ENCODE measurements at regions not wholly inside any gene's neighbourhood (a gene's known extent, or its start where the extent isn't known, plus 50 kb on each side); places are given as distances from the start of the nearest gene placed in this dataset.

GRCh38 chr9:86508208-86508903 lies 154.1 kb upstream of the TUT7 start:
- no peak for DNase-seq
- no peak for TF ChIP-seq CTCF (IDR thresholded peaks at IDR 0.05)
- Mint-ChIP-seq H3K9me3 (no peaks in the 10 kb centered on the region), H3K27me3 (peaks cover 2% of the 10 kb centered on the region), H3K4me1 (no peaks in the 10 kb centered on the region), H3K36me3 (ENCODE audit: low read depth) (no peaks in the 10 kb centered on the region), H3K4me3 (no peak overlapping the region), H3K27ac (no peak overlapping the region)
- ChIA-PET POLR2A (no interaction called here), CTCF (no interaction called here)
- no peak for ATAC-seq (ENCODE audit: low read depth)
- intact Hi-C loops (cut with micrococcal nuclease) = no loop called here

GRCh38 chr9:86507212-86507630 lies 153.0 kb upstream of the TUT7 start:
- Mint-ChIP-seq H3K27ac (no peak overlapping the region), H3K4me3 (no peak overlapping the region), H3K4me1 (no peaks in the 10 kb centered on the region), H3K27me3 (peaks cover 5% of the 10 kb centered on the region), H3K36me3 (ENCODE audit: low read depth) (no peaks in the 10 kb centered on the region), H3K9me3 (peaks cover 3% of the 10 kb centered on the region)
- intact Hi-C loops (cut with micrococcal nuclease) = no loop called here
- no peak for DNase-seq
- no peak for ATAC-seq (ENCODE audit: low read depth)
- ChIA-PET CTCF (no interaction called here), POLR2A (no interaction called here)
- TF ChIP-seq CTCF (IDR thresholded peaks at IDR 0.05) = no peak

DNA sequence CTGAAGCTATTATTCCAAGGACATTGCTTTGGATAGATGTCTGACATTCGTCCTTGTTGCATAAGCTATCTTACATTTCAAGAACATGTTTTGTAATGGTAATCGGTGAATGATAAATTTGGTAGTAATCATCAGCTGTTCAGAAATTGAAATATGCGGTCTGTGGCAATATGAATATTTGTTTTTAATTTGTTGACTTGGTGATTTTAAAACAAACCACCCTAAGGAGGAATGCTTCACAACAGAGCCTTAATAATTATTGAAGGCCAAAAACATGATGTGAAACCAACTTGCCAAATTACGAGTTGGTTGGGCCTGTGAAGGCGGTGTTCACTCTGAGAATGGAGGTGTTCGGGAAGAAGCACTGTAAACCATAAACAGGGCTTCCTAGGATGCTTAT lies 149.7 kb upstream of the TUT7 start:
- intact Hi-C loops (cut with micrococcal nuclease) = no loop called here
- Mint-ChIP-seq H3K4me1 (no peaks in the 10 kb centered on the region), H3K9me3 (peaks cover 3% of the 10 kb centered on the region), H3K27me3 (peaks cover 5% of the 10 kb centered on the region), H3K36me3 (ENCODE audit: low read depth) (no peaks in the 10 kb centered on the region), H3K27ac (no peak overlapping the region), H3K4me3 (no peak overlapping the region)
- DNase-seq (no peak), ATAC-seq (ENCODE audit: low read depth) (no peak)
- ChIA-PET POLR2A (no interaction called here), CTCF (no interaction called here)
- no peak for TF ChIP-seq CTCF (IDR thresholded peaks at IDR 0.05)

DNA sequence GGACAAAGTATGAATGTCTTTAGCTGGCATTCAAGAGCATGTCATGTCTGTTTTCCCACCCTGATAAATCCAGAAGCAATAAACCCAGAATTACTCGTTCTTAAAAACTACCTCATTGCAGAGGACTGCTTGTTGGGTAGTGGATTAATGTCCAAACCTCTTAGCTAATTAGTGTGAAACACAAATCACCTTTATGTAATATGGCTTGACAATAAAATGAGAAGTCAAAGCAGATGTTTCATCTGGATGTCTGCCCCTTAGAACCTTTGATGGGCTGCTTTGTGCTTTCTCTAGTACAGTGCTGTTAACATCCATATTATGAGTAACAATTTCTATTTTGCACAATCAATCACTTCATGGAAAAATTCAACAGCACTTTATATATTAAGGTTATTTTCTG lies 149.1 kb upstream of the TUT7 start:
- ATAC-seq (ENCODE audit: low read depth) (no peak), DNase-seq (no peak)
- H3K9me3 Mint-ChIP-seq = peaks cover 3% of the 10 kb centered on the region
- H3K4me3 Mint-ChIP-seq = no peak overlapping the region
- TF ChIP-seq CTCF (IDR thresholded peaks at IDR 0.05) = no peak
- peaks cover 5% of the 10 kb centered on the region for H3K27me3 Mint-ChIP-seq
- no peaks in the 10 kb centered on the region for H3K4me1 Mint-ChIP-seq
- H3K36me3 Mint-ChIP-seq (ENCODE audit: low read depth) = no peaks in the 10 kb centered on the region
- ChIA-PET CTCF (no interaction called here), POLR2A (no interaction called here)
- intact Hi-C loops (cut with micrococcal nuclease) = no loop called here
- H3K27ac Mint-ChIP-seq = no peak overlapping the region

DNA sequence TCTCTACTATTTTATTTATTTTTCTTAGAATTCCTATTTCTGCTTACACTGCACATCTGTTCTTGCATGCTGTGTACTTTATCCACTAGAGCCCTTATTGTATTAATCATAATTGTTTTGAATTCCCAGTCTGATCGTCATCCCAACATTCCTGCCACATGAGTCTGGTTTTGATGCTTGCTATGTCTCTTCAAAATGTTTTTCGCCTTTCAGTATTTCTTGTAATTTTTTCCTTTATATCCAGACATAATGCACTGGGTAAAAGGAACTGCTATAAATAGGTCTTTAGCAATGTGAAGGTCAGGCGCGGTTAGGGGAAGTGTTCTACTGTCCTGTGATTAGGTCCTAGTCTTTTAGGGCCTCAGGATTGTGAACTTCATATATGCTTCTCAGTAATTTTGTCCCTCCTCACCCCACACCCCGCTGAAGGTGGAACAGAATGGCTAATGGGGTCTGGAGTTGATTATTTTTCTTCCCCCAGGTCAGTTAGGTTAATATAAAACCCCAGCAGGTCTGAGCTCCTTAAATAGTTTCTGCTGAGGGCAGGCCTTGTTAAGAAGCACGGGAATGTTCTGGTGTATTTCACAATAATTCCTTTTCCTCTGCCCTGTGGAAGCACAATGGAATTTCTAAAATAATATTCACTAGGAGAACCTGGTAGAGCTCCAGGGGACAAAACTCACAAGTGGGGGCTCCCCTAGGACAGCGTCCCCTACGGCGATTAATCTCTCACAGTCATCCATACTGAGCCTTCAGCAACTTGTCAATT lies 146.6 kb upstream of the TUT7 start:
- CTCF ChIA-PET = no interaction called here
- Mint-ChIP-seq H3K27ac (no peak overlapping the region), H3K4me1 (no peaks in the 10 kb centered on the region), H3K4me3 (no peak overlapping the region), H3K27me3 (peaks cover 8% of the 10 kb centered on the region), H3K9me3 (peaks cover 3% of the 10 kb centered on the region), H3K36me3 (ENCODE audit: low read depth) (no peaks in the 10 kb centered on the region)
- DNase-seq (no peak), ATAC-seq (ENCODE audit: low read depth) (no peak)
- POLR2A ChIA-PET = no interaction called here
- intact Hi-C loops (cut with micrococcal nuclease) = no loop called here
- no peak for TF ChIP-seq CTCF (IDR thresholded peaks at IDR 0.05)
